Psoas muscle (tissue), 7 donors: ENCODE measurements at regions not wholly inside any gene's neighbourhood (a gene's known extent, or its start where the extent isn't known, plus 50 kb on each side); places are given as distances from the start of the nearest gene placed in this dataset.

ENCODE experiments used
- ATAC-seq, 4 donors: fragments of 200-7000 bp; cut with Tn5 transposase; one replicate each; pipeline ENCODE4 v1.9.1; 2020; ENCODE audit warnings: moderate library complexity in 3 of 4, mild to moderate bottlenecking in 2 of 4
- DNase-seq, 2 donors: peaks; one replicate each; pipeline ENCODE4 v3.0.0-alpha.2; 2020
- H3K27ac ChIP-seq: fragments of 200-600 bp; one replicate; pipeline ENCODE4 v1.8.0; 2022
- H3K27me3 ChIP-seq, 3 donors: fragments of 200-600 bp in 1 of 3; one replicate each; pipeline versions ENCODE4 v1.6.1 to v1.8.0; 2013 to 2022; ENCODE audit warnings: low read length in 2 of 3, mild to moderate bottlenecking in 2 of 3, moderate library complexity in 1 of 3; ENCODE audit not compliant: insufficient read depth in 3 of 3
- H3K36me3 ChIP-seq, 2 donors: fragments of 200-600 bp in 1 of 2; one replicate each; pipeline versions ENCODE4 v1.6.1 to v1.8.0; 2013 to 2022; ENCODE audit warnings: low read depth in 1 of 2, mild to moderate bottlenecking in 1 of 2, moderate library complexity in 1 of 2; ENCODE audit not compliant: insufficient read depth in 1 of 2
- H3K4me1 ChIP-seq: fragments of 200-600 bp; one replicate; pipeline ENCODE4 v1.8.0; 2022
- H3K4me3 ChIP-seq: fragments of 200-600 bp; one replicate; pipeline ENCODE4 v1.8.0; 2022; ENCODE audit warnings: mild to moderate bottlenecking
- H3K9me3 ChIP-seq: fragments of 200-600 bp; one replicate; pipeline ENCODE4 v1.8.0; 2022
- CTCF ChIP-seq: fragments of 200-600 bp; IDR thresholded peaks from one replicate; pipeline ENCODE4 v1.8.0; 2022; ENCODE audit warnings: antibody characterized with exemption
- WGBS, 3 donors: extraction: QIAGEN DNeasy Blood & Tissue Kit; methylation state at CpG; one replicate each; pipeline versions ENCODE4 v1.1.6 to v1.1.7; 2013; 5-methylcytosine and 5-hydroxymethylcytosine counted together
- intact Hi-C, 2 donors: fragments of 100-400 bp; cut with DNase I; formaldehyde crosslinking; loops; one replicate each; pipeline versions ENCODE4 v1.11.0 to v1.14.2; 2022
- donor health status: healthy with polysubstance abuse.
- donor health status: DM: no; HTN: no; CAD: no; lungs with moderate emphysema.
- donor health status: Bipolar disorder and iron deficiency.
- donor health status: healthy.
- donor health status: DM: yes; HTN: yes; CAD: no.
- donor health status: DM: no; HTN: no; CAD: no.
- donor health status: DM: yes; HTN: yes; CAD: no.

GRCh38 chr4:167944721-167945120 lies 147.6 kb upstream of the ANXA10 start:
- intact Hi-C loops, result no loop called here
- ATAC-seq (no peak), DNase-seq (no peak)
- TF ChIP-seq CTCF, result no peak
- Histone ChIP-seq H3K27me3 (no peaks in the 10 kb centered on the region), H3K36me3 (no peaks in the 10 kb centered on the region), H3K4me1 (no peaks in the 10 kb centered on the region), H3K9me3 (no peaks in the 10 kb centered on the region), H3K27ac (no peak overlapping the region), H3K4me3 (no peak overlapping the region)
- 62 to 64% (median 63%) methylated on average over 2 of the region's 2 CpGs for WGBS, 3 donors

GRCh38 chr4:167955006-167955405 lies 137.3 kb upstream of the ANXA10 start:
- no peak for ATAC-seq
- Histone ChIP-seq H3K4me1 (no peaks in the 10 kb centered on the region), H3K36me3 (no peaks in the 10 kb centered on the region), H3K27ac (no peak overlapping the region), H3K9me3 (no peaks in the 10 kb centered on the region), H3K4me3 (no peak overlapping the region), H3K27me3 (no peaks in the 10 kb centered on the region)
- WGBS, 3 donors, result 52 to 58% (median 57%) methylated on average over 2 of the region's 2 CpGs
- DNase-seq, result no peak
- TF ChIP-seq CTCF, result no peak
- intact Hi-C loops, result no loop called here

GRCh38 chr4:167956676-167957075 lies 135.7 kb upstream of the ANXA10 start:
- intact Hi-C loops, result no loop called here
- no peak for DNase-seq
- no peaks in the 10 kb centered on the region for H3K36me3 ChIP-seq
- no peak for ATAC-seq
- H3K27me3 ChIP-seq, result no peaks in the 10 kb centered on the region
- no peaks in the 10 kb centered on the region for H3K4me1 ChIP-seq
- no peak overlapping the region for H3K4me3 ChIP-seq
- TF ChIP-seq CTCF, result no peak
- H3K9me3 ChIP-seq, result no peaks in the 10 kb centered on the region
- H3K27ac ChIP-seq, result no peak overlapping the region

GRCh38 chr4:167964766-167965373 lies 127.5 kb upstream of the ANXA10 start:
- Histone ChIP-seq H3K36me3 (no peaks in the 10 kb centered on the region), H3K4me1 (no peaks in the 10 kb centered on the region), H3K4me3 (no peak overlapping the region), H3K9me3 (no peaks in the 10 kb centered on the region), H3K27me3 (no peaks in the 10 kb centered on the region), H3K27ac (no peak overlapping the region)
- intact Hi-C loops, result no loop called here
- no peak for TF ChIP-seq CTCF
- DNase-seq (no peak), ATAC-seq (no peak)
- WGBS, 3 donors, result 75 to 81% (median 76%) methylated on average over 2 of the region's 2 CpGs

GRCh38 chr4:167966143-167966542 lies 126.2 kb upstream of the ANXA10 start:
- no peak for TF ChIP-seq CTCF

More at GRCh38 chr4:167966143-167966542, 126.2 kb upstream of the ANXA10 start:
- ATAC-seq (no peak), DNase-seq (no peak)
- H3K4me1 ChIP-seq, result no peaks in the 10 kb centered on the region
- H3K27me3 ChIP-seq, result no peaks in the 10 kb centered on the region
- H3K36me3 ChIP-seq, result no peaks in the 10 kb centered on the region
- H3K4me3 ChIP-seq, result no peak overlapping the region
- 74 to 83% (median 80%) methylated on average over 2 of the region's 2 CpGs for WGBS, 3 donors
- intact Hi-C loops, result no loop called here
- no peaks in the 10 kb centered on the region for H3K9me3 ChIP-seq
- no peak overlapping the region for H3K27ac ChIP-seq
